NCI-H1417 (cell line): ENCODE measurements at regions not wholly inside any gene's neighbourhood (a gene's known extent, or its start where the extent isn't known, plus 50 kb on each side); places are given as distances from the start of the nearest gene placed in this dataset.
"Not testable (repeated sequence)": the region's sequence is repeated elsewhere in the genome, so short reads cannot be mapped to it uniquely, and the experiment has no call there.

Experiments
- DNase-seq, 3 experiments: peaks; one replicate each; lab custom pipeline; 2025; lab: John Stamatoyannopoulos, UW

GRCh38 chr9:85332487-85332886, 409.3 kb downstream of the AGTPBP1 start:
- DNase-seq, result no peak

DNA sequence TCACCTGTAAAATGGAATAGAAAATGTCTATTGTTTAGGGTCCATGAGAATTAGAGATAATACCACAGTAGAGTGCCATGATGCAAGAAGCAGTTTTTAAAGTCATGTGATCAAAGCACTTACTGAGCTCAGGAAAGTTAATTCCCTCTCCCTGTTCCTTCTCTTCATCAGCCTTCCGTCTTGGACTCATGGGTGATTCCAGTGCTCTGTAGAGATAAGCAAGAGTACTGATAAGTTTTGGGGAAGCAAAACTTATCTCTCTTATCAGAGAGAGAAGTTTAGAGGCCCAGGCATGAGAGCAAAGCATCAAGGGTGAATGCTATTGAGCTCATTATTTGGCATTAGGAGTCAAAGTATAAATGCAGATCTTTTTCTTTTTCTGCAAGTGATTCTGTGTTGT, 410.1 kb downstream of the AGTPBP1 start:
- peak in 1 of 3 experiments; percentile 6 for DNase-seq

DNA sequence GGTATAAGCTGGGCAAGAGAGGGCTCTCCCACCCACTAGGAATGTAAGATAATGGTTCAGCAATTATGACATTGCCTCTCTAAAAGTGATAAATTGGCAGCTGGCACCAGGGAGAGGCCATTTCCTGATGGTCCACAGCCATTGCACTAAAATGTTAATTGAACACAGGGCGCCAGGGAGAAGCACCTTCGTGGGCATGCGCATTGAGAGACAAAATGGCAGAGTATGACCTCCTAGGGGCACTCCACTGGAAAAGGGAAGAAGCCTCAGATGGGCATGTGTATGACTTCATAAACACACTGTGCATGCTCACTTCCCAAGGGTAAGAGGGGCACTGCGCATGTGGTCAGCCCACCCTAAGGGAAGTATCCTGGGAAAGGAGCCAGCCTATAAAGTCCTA, 419.2 kb downstream of the AGTPBP1 start:
- DNase-seq, result no peak

DNA sequence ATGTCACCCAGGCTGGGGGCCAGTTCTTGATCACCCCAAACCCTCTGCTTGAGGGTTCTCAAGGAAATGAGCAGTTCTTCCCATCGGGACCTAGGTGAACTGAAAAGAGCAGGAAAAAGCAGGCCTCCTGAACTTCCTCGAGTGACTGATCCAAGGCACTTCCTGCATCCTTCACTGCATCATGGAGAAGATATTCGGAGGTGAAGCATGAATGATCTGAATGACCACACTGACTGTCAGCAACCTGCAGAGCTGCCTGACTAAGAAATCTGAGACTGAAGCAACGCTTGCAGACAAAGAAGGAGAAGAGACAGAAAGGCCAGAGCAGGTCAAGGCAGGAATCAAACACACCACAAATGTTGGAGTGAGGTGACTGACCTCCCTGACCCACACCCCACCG, 420.2 kb downstream of the AGTPBP1 start:
- no peak for DNase-seq

GRCh38 chr9:85319936-85320656, 421.7 kb downstream of the AGTPBP1 start:
- DNase-seq, result no peak

- not testable (repeated sequence) for DNase-seq
These were observed 426.2 kb downstream of the AGTPBP1 start for GRCh38 chr9:85315535-85315934.

DNA sequence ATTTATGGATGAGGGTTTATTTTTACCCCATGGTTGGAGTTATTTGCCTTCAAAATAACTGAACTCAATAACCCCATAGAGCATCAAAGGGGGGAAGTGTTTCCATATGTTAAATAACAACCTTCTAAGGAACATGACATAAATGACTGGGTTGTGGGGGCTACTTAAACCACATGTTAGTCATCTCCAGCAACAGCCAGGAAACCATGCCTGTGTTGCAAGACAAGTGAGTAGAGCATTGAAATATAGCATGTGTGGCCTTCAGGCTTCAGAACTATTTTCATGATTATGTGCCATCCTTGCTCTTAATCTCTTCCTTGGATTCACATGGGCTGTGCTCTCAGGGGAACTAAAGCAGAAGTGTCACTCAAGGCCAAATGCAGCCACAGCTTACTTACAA, 431.2 kb downstream of the AGTPBP1 start:
- no peak for DNase-seq

- DNase-seq, result no peak
These were observed 438.0 kb downstream of the AGTPBP1 start for GRCh38 chr9:85303757-85304134.

DNA sequence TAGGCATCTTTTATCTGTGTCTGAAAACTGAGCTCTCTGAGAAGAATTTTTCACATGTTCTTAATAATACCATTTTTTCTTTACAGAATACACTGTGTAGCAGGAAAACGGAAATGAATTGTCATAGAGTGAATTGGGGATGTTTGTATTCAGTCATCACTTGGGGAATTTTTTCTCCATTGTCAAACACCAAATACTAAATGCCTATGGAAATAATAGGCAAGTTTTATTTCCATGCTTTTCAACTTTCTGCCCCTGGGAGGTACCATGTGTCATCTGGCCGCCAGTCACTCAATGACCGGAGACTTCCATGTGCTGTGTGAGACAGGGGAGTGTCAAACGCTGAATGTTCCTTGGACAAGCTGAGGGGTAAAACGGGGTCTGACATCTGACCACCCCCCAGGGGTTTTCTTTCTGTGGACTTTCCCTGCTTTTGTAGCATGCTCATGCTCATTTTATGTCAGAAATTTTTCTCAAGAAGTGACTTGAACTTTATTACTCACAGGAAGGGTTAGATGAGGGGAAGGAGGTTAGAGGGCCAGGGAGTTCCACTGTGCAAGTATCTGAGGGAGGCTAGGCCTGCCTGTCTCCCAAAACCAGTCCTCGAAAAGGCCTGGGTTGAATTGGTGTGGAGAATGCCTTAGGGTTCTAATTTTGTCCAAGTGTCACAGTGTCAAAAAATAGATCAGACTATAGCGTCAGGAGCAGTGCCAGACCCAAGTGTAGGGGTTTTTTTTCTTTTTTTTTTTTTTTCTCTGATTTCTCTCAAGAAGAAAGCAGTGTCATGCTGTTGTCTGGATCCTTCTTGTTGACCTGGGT, 438.6 kb downstream of the AGTPBP1 start:
- DNase-seq, result no peak

DNA sequence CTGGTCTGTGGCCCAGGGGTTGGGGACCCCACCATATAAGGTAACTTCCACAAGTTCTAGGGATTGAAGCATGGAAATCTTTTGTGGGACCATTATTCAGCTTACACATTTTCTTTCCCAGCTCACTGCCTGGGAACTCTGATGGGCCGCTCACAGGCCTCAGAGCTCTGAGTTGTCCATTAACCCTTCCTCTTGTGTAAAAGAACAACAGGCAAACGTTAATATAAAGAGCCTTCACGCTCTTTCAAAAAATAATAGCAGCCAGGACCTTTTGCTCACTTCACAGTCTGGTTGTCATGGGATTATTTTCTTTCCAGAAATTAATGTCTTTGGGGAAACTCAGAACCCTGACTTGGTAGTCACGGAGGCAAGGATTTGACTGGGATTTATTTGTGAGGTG, 443.3 kb downstream of the AGTPBP1 start:
- no peak for DNase-seq

DNA sequence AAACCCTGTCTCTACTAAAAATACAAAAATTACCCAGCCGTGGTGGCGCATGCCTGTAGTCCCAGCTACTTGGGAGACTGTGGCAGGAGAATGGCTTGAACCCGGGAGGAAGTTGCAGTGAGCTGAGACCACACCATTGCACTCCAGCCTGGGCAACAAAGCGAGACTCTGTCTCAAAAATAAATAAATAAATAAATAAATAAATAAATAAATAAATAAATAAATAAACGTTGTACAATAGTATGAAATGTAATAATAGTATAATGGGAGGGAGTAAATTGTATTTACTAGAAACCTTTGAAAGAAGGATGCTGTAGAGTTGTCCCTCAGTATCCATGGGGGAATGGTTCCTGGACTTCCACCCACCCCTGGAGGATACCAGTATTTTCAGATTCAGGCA, 446.5 kb downstream of the AGTPBP1 start:
- not testable (repeated sequence) for DNase-seq

DNA sequence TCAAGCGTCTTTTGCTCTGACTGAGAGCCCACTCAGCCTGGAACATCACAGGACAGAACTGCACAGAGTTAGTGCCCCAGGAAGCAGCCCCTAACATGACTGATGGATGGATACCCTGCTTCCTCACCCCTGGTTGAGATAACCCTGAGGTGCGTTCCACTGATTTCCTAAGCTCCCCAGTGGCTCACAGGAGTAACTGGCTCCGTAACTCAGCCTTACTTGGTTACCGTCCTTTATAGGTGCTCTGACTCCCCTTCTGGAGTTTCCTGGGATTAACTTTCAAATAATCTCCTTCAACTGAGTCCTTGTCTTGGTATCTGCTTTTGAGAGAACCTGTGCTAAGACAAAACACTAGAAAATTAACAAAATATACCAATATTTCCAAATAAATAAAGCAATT, 449.5 kb downstream of the AGTPBP1 start:
- DNase-seq, result no peak

DNA sequence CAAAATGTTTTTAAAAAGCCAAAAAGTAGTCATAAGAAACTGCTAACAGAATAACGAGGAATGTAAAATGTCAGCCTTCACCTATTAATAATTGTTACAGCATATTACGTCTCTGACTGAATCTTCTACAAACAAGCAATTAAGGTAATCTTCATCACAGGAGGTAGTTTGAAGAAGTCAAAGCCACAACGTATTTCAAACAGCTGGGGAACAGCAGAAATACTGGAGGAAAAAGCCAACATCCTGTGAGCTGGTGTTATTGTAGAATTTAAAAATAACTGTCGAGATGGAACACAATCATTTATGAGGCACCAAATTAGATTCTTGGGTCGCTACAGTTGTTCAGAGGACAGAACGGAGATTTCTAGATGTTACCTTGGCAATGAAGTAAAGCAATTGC, 450.5 kb downstream of the AGTPBP1 start:
- peak in 1 of 3 experiments; percentile 35 for DNase-seq

DNA sequence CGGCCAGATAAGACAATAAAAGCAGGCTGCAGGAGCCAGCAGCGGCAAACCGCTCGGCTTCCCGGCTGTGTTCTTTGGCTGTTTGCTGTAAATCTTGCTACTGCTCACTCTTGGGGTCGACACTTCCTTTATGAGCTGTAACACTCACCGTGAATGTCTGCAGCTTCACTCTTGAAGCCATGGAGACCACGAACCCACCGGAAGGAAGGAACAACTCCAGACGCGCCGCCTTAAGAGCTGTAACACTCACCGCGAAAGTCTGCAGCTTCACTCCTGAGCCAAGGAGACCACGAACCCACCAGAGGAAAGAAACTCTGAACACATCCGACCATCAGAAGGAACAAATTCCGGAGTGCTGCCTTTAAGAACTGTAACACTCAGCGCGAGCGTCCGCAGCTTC, 451.7 kb downstream of the AGTPBP1 start:
- DNase-seq, result no peak

GRCh38 chr9:85289142-85289541, 452.6 kb downstream of the AGTPBP1 start:
- no peak for DNase-seq

DNA sequence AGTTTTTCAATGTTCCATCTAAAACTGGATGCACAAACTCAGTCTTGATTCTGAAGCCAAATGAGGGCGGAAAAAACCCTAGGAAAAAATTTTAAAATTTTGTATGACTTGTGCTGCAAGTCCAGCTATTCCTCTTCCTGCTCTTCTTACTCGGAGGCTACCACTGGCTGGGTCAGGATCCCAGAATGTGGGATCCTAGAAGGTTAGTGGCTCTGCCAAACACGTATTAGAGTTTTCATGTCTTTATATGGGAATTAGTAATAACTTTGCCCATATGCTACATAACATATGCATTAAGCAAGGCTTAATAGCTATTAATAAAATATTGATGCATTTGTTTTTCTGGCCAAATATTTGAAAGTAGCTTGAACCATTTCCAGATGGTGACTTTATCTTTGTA, 458.3 kb downstream of the AGTPBP1 start:
- no peak for DNase-seq

GRCh38 chr9:85278769-85279168, 463.0 kb downstream of the AGTPBP1 start:
- DNase-seq, result no peak

GRCh38 chr9:85276741-85277140, 465.0 kb downstream of the AGTPBP1 start:
- DNase-seq, result no peak

- no peak for DNase-seq
These were observed 471.9 kb downstream of the AGTPBP1 start for GRCh38 chr9:85269811-85270210.

DNA sequence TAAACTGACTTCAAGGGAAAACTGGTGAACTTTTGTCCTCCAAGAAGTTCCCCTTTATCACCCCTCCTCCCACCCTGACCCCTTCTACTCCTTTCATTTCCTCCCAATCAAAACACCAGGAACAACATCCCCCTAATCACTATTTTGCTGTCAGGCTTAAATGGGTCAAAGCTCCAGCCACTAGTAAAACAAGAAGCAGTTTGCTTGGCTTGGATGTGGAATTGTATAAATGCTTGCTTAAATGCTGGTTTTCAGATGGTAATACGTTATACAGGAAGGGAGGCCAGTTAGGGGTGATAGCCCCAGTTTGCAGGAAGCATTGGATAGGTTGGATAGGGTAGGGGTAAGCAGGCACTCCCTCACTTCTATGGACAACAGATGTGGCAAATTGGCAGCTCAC, 473.6 kb downstream of the AGTPBP1 start:
- DNase-seq, result no peak

DNA sequence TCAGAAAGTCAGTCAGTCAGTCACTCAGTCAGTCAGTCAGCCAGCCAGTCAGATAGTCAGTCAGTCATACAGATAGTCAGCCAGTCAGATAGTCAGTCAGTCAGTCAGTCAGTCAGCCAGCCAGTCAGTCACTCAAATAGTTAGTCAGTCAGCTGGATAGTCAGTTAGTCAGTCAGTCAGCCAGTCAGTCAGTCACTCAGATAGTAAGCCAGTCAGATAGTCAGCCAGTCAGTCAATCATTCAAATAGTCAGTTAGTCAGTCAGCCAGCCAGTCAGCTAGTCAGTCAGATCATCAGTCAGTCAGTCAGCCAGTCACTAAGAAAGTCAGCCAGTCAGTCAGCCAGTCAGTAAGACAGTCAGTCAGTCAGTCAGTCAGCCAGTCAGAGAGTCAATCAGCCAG, 477.1 kb downstream of the AGTPBP1 start:
- DNase-seq, result no peak

- DNase-seq, result no peak
These were observed 478.5 kb downstream of the AGTPBP1 start for GRCh38 chr9:85263288-85263687.

DNA sequence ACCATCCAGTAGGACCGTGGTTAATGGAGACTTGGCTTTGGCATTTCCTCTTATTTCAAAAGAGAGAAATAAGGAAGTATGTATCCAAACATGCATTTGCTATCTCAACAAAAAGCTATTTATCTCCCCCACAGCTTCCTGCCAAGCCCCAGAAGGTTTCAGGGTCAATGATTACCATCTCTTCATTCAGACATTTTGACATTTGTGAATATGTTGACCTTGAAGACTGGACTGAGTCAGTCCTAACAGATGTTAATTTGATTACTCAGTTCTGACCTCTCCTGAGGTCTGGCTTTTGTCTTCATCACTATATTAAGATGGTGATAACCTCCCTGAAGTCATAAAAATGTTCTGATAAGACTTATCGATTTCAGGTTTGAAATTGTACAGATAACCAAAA, 479.4 kb downstream of the AGTPBP1 start:
- no peak for DNase-seq
